ENCODE measurements at regions not wholly inside any gene's neighbourhood (a gene's known extent, or its start where the extent isn't known, plus 50 kb on each side); places are given as distances from the start of the nearest gene placed in this dataset.

GRCh38 chr4:128601991-128602695 lies 207.4 kb upstream of the JADE1 start:
- DNase-seq (ENCODE audit: low read depth), result no peak

GRCh38 chr4:128600996-128601871 lies 208.3 kb upstream of the JADE1 start:
- DNase-seq (ENCODE audit: low read depth), result no peak

- DNase-seq (ENCODE audit: low read depth), result no peak
These were observed 209.1 kb upstream of the JADE1 start for GRCh38 chr4:128600410-128600809.

GRCh38 chr4:128597500-128597899 lies 212.0 kb upstream of the JADE1 start:
- DNase-seq (ENCODE audit: low read depth), result no peak

GRCh38 chr4:128596853-128597252 lies 212.6 kb upstream of the JADE1 start:
- no peak for DNase-seq (ENCODE audit: low read depth)

- DNase-seq (ENCODE audit: low read depth), result no peak
These were observed 213.4 kb upstream of the JADE1 start for GRCh38 chr4:128596115-128596514.

GRCh38 chr4:128591482-128591881 lies 218.0 kb upstream of the JADE1 start:
- no peak for DNase-seq (ENCODE audit: low read depth)

DNA sequence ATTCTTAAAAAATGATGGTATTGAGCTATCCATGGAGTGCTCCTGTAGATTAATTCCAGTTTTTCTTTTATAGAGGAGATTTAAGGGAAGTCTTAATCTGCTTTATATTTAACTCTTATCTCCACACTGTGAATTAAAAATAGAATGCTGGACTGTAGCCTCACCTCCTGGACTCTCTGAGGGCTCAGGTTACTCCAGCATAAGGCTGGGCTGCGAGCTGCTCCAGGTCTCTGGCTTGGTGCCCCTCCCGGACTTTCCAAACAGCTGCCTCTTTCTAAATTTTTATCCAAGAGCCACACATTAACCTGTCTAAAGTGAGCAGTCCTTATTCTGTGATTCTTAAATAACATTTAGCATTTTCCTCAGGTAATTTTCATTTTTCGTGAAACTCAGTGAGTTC lies 218.7 kb upstream of the JADE1 start:
- DNase-seq (ENCODE audit: low read depth), result no peak

DNA sequence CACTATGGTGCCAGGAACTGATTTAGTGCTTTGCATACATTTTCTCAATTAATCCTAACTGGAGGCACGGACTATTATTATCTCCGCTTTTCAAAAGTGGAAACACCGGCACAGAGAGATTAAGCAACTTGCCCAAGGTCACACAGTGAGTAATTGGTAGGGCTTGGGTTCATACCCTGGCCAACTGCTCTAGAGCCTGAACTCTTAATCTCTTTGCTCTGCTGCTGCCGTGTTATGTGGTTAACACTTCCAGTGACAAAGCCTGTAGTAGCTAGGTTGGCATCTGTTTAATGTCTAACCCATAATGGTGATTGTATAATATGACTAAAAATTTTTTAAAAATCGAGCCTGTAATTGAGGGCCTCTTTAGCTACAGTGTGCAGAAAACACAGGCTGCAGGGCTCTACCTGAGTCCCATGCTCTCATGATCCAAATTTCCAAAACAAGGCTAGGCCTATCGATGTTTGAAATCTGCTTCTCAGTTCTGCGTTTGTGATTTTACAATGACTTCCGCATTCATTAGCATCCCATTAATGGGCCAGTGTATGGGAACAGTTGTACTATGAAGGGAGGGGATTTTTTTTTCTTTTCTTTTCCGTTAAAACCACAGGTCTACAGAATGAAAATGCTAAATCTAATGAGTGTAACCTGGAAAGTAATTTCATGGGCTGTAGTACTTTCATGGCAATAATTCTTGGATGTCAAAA lies 219.3 kb upstream of the JADE1 start:
- DNase-seq (ENCODE audit: low read depth), result no peak

- no peak for DNase-seq (ENCODE audit: low read depth)
These were observed 220.0 kb upstream of the JADE1 start for GRCh38 chr4:128589384-128589965.

DNA sequence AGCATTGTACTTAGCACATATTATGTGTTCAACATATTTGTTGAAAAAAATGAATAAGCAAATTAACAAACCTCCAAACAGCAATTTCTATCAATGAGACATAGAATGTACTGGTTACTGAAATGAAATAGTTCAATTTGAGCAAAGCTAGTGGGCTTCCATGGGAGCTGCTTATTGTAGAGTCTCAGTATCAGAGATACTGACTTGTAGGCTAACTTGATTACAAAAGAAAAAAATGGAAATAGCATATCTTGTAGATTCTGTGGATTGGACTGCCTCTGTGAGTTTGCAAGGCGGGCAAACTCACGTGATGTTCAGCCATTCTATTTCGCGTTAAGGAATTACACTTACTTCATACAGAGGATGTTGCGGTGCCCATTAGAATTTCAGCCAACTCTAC lies 222.1 kb upstream of the JADE1 start:
- DNase-seq (ENCODE audit: low read depth), result no peak

GRCh38 chr4:128583753-128584712 lies 225.5 kb upstream of the JADE1 start:
- no peak for DNase-seq (ENCODE audit: low read depth)

GRCh38 chr4:128582427-128582870 lies 227.1 kb upstream of the JADE1 start:
- DNase-seq (ENCODE audit: low read depth), result no peak

DNA sequence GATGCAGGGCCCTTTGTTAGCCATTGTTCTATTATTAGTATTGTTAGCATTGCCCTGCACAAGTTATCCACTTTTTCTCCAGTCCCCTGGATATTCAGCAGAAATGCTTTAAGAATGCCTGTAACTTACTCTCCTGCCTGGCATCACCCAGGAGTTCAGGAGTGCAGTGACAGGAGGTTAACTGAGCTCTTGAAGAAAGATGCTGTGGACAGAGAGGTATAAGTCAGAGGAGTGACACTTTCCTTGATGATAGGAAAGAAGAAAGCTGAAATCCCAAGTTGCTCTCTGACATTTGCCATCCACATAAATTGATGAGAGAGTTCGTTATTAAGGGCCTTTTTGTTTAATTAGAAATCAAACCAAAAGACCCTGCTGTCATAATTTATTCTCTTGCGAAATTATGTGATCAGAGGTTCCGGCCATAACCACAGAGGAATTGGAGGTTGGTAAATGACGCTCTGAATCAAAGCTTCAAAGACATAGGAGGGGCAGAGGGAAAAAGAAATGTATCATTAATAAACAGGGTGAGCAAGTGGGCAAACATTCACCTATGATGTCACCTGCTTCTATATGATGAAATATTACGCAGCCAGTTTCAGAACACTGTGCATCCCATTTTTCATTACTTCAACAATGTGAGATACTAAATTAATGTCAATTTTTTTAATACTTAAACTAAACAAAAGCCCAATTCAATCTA lies 230.2 kb upstream of the JADE1 start:
- DNase-seq (ENCODE audit: low read depth), result no peak

DNA sequence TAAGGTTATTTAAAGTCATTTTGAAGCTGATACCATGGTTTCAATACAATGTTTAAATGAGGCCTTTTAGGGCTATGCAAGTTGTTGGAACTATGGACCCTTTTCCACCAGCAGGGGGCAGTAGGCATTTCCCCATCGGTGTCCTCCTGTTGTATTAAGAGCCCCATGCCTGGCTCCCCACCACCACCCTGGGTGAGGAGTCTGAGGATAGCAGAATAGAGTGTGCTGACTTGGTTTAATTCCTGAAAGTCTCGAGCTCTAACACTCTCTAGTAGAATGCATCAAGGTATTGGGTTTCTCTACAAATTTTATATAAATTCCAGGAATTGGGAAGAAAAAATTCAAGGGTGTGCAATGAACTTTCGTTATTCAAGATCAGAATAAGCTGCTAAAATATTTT lies 234.8 kb upstream of the JADE1 start:
- DNase-seq (ENCODE audit: low read depth), result peak; percentile 33

DNA sequence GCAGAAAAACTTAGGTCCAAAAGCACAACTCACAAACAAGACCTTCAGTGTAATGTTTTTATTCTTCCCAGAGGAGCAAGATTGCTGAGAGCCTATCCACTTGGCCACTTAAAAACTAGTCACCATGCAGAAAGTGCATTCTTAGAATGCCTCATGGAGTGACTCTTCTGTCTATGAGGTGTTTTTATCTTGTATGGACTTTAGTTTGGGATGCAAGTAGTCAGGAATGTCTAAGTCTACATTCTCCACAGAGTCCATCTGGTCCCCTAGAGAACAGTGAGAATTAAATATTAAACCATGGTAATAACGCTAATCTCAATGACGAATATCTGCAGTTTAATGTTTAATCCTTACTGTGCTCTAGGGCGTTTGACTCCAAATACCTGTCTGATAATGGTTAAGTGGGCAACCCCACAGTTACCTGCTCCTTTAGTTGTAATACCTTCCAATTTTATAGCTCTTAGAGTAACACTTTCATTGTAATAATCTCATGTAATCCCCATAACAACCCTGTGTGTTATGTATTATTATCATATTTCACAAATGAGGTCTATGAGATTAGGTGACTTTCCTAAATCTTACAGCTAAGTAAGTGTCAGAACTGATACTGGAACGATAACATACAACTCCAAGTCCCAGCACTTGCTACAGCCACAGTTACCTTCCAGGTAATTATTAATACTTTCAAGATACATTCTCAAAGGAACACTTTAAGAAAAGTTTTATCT lies 235.6 kb upstream of the JADE1 start:
- no peak for DNase-seq (ENCODE audit: low read depth)

- no peak for DNase-seq (ENCODE audit: low read depth)
These were observed 236.7 kb upstream of the JADE1 start for GRCh38 chr4:128572778-128573241.

- no peak for DNase-seq (ENCODE audit: low read depth)
These were observed 237.8 kb upstream of the JADE1 start for GRCh38 chr4:128571747-128572146.

DNA sequence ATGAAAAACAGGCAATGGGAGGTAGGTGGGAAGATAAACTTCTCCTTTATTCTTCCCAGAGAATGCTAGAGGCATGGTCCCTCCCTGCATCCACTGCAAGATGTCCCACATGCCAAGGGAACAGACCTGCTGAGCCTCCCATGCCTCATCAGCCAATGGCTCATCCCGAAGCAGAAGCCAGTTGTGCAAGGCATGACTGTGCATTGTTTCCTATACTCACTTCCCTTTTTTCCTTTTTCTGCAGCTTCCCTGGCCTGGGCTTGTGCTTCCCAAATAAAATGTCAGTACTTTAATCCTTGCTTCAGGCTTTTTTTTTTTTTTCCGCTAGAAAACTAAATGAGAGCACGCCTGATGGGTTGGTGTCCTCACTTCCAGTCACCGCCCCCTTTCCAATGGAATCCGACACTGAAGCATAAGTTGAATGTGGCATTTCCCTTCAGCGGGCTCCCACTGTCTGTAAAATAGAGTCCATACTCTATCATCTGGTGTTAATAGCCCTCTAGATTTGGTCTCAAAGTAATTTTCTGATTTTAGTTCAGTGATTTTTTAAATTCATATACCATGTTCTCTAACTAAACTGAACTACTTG lies 239.0 kb upstream of the JADE1 start:
- no peak for DNase-seq (ENCODE audit: low read depth)
